ENCODE measurements at regions not wholly inside any gene's neighbourhood (a gene's known extent, or its start where the extent isn't known, plus 50 kb on each side); places are given as distances from the start of the nearest gene placed in this dataset.
"Not testable (repeated sequence)": the region's sequence is repeated elsewhere in the genome, so short reads cannot be mapped to it uniquely, and the experiment has no call there.

DNA sequence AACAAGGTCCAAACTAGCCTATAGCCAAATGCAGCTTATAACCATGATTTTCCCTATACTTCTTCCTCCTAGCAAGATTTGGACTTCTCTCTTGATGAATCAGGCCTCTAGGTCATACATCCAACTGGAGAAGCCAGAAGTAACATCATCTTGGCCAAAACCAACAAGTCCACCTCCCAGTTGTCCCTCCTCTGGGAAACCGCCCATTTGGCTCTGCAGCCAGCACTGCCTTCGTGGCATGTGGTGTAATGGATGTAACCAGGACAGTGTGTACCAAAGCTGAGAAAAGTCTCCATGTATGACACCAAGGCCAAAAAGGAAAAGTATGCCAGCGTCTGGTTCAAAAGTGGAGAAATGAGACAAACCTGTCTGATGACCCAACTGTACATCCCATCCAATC is 59.3 kb upstream of the VASH1 start:
- Histone ChIP-seq H4K8ac (ENCODE audit: low read length) (no peak overlapping the region), H3K4me1 (ENCODE audit: control insufficient read depth, insufficient read depth, low read depth, low read length) (no peaks in the 10 kb centered on the region), H3K4me2 (ENCODE audit: low read length, poor library complexity, severe bottlenecking) (no peak overlapping the region), H2BK5ac (ENCODE audit: low read depth, low read length, poor library complexity, severe bottlenecking) (no peak overlapping the region), H3K4ac (ENCODE audit: low read depth in 1 of 2, low read length in 2 of 2) (no peak overlapping the region), H3K27me3 (ENCODE audit: control insufficient read depth in 1 of 2, insufficient read depth in 1 of 2, low read length in 2 of 2) (peaks cover 5 to 10% of the 10 kb centered on the region in 2 experiments), H3K23ac (ENCODE audit: low read length in 2 of 2) (no peak overlapping the region), H2BK12ac (ENCODE audit: low read length in 2 of 2) (no peak overlapping the region), H3K9me3 (ENCODE audit: control insufficient read depth, low read length) (no peaks in the 10 kb centered on the region), H3K4me3 (ENCODE audit: insufficient read depth in 1 of 2, low read depth in 1 of 2, low read length in 2 of 2) (no peak overlapping the region), H3K18ac (ENCODE audit: low read depth in 1 of 2, low read length in 2 of 2) (no peak overlapping the region), H4K91ac (ENCODE audit: low read length) (no peak overlapping the region), H3K36me3 (ENCODE audit: control insufficient read depth in 1 of 2, insufficient read depth in 2 of 2, low read depth in 1 of 2, low read length in 2 of 2) (no peaks in the 10 kb centered on the region), H2BK15ac (ENCODE audit: low read depth, poor library complexity, severe bottlenecking) (no peak overlapping the region), H3K14ac (ENCODE audit: low read length in 2 of 2) (no peak overlapping the region), H3K27ac (ENCODE audit: low read length, poor library complexity, severe bottlenecking) (no peak overlapping the region), H2AFZ (ENCODE audit: low read depth, low read length) (no peak overlapping the region), H3K9ac (ENCODE audit: low read length) (no peak overlapping the region), H3K79me1 (replicated peaks; ENCODE audit: low read length, poor library complexity, severe bottlenecking) (no peaks in the 10 kb centered on the region), H2BK120ac (ENCODE audit: low read depth, low read length) (no peak overlapping the region), H2AK5ac (ENCODE audit: low read length, severe bottlenecking) (no peak overlapping the region)
- WGBS, result 77% methylated on average over 3 of the region's 3 CpGs
- DNase-seq, result no peak

DNA sequence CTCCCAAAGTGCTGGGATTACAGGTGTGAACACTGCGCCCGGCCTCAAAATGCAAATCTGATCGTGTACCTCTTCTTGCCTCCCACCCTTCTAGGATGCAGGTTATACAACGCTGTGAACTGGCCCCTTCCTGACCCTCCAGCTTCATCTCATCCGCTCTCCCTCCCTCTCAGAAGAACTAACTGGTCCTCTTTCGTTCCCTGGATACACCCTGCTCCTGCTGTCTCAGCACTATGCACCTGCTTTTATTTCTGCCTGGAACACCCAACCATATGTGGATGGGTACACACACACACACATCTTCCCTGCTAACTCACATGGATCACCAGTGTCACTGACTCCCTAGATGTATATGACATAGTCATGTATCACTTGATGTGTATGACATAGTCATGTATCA is 56.1 kb upstream of the VASH1 start:
- WGBS, result 94% methylated on average over 6 of the region's 6 CpGs

DNA sequence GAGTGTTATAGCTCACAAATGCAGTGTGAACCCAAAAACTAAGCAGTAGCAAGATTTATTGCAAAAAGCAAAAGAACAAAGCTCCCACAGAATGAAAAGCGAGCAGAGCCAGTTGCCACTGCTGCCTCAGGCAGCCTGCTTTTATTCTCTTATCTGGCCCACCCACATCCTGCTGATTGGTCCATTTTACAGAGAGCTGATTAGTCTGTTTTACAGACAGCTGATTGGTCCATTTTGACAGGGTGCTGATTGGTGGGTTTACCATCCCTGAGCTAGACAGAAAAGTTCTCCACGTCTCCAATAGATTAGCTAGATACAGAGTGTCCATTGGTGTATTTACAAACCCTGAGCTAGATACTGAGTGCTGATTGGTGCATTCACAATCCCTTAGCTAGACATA is 55.1 kb upstream of the VASH1 start:
- not testable (repeated sequence) for H2AFZ ChIP-seq (ENCODE audit: low read depth, low read length); H3K4me3 ChIP-seq (ENCODE audit: insufficient read depth in 1 of 2, low read depth in 1 of 2, low read length in 2 of 2); H2BK120ac ChIP-seq (ENCODE audit: low read depth, low read length); H3K18ac ChIP-seq (ENCODE audit: low read depth in 1 of 2, low read length in 2 of 2); H4K8ac ChIP-seq (ENCODE audit: low read length); H3K79me1 ChIP-seq (replicated peaks; ENCODE audit: low read length, poor library complexity, severe bottlenecking); H3K9me3 ChIP-seq (ENCODE audit: control insufficient read depth, low read length); H3K23ac ChIP-seq (ENCODE audit: low read length in 2 of 2); H3K9ac ChIP-seq (ENCODE audit: low read length); H3K27ac ChIP-seq (ENCODE audit: low read length, poor library complexity, severe bottlenecking); H2AK5ac ChIP-seq (ENCODE audit: low read length, severe bottlenecking); DNase-seq; H2BK12ac ChIP-seq (ENCODE audit: low read length in 2 of 2); H3K14ac ChIP-seq (ENCODE audit: low read length in 2 of 2); H3K4me2 ChIP-seq (ENCODE audit: low read length, poor library complexity, severe bottlenecking); H4K91ac ChIP-seq (ENCODE audit: low read length); H3K27me3 ChIP-seq (ENCODE audit: control insufficient read depth in 1 of 2, insufficient read depth in 1 of 2, low read length in 2 of 2); H3K4me1 ChIP-seq (ENCODE audit: control insufficient read depth, insufficient read depth, low read depth, low read length); H2BK5ac ChIP-seq (ENCODE audit: low read depth, low read length, poor library complexity, severe bottlenecking); H3K4ac ChIP-seq (ENCODE audit: low read depth in 1 of 2, low read length in 2 of 2); H2BK15ac ChIP-seq (ENCODE audit: low read depth, poor library complexity, severe bottlenecking); H3K36me3 ChIP-seq (ENCODE audit: control insufficient read depth in 1 of 2, insufficient read depth in 2 of 2, low read depth in 1 of 2, low read length in 2 of 2)
- WGBS, result 100% methylated on average over 1 of the region's 2 CpGs

More for the DNA sequence above, 56.1 kb upstream of the VASH1 start:
- Histone ChIP-seq H3K27ac (ENCODE audit: low read length, poor library complexity, severe bottlenecking) (no peak overlapping the region), H4K91ac (ENCODE audit: low read length) (no peak overlapping the region), H3K23ac (ENCODE audit: low read length in 2 of 2) (no peak overlapping the region), H2BK5ac (ENCODE audit: low read depth, low read length, poor library complexity, severe bottlenecking) (no peak overlapping the region), H3K9me3 (ENCODE audit: control insufficient read depth, low read length) (no peaks in the 10 kb centered on the region), H2BK12ac (ENCODE audit: low read length in 2 of 2) (no peak overlapping the region), H3K79me1 (replicated peaks; ENCODE audit: low read length, poor library complexity, severe bottlenecking) (no peaks in the 10 kb centered on the region), H3K27me3 (ENCODE audit: control insufficient read depth in 1 of 2, insufficient read depth in 1 of 2, low read length in 2 of 2) (no peaks in the 10 kb centered on the region), H2AFZ (ENCODE audit: low read depth, low read length) (no peak overlapping the region), H3K4me1 (ENCODE audit: control insufficient read depth, insufficient read depth, low read depth, low read length) (no peaks in the 10 kb centered on the region), H3K18ac (ENCODE audit: low read depth in 1 of 2, low read length in 2 of 2) (no peak overlapping the region), H3K36me3 (ENCODE audit: control insufficient read depth in 1 of 2, insufficient read depth in 2 of 2, low read depth in 1 of 2, low read length in 2 of 2) (no peaks in the 10 kb centered on the region), H3K4ac (ENCODE audit: low read depth in 1 of 2, low read length in 2 of 2) (no peak overlapping the region), H2BK120ac (ENCODE audit: low read depth, low read length) (no peak overlapping the region), H2BK15ac (ENCODE audit: low read depth, poor library complexity, severe bottlenecking) (no peak overlapping the region), H3K4me2 (ENCODE audit: low read length, poor library complexity, severe bottlenecking) (no peak overlapping the region), H3K4me3 (ENCODE audit: insufficient read depth in 1 of 2, low read depth in 1 of 2, low read length in 2 of 2) (no peak overlapping the region), H3K9ac (ENCODE audit: low read length) (no peak overlapping the region), H3K14ac (ENCODE audit: low read length in 2 of 2) (no peak overlapping the region), H2AK5ac (ENCODE audit: low read length, severe bottlenecking) (no peak overlapping the region), H4K8ac (ENCODE audit: low read length) (no peak overlapping the region)
- no peak for DNase-seq

DNA sequence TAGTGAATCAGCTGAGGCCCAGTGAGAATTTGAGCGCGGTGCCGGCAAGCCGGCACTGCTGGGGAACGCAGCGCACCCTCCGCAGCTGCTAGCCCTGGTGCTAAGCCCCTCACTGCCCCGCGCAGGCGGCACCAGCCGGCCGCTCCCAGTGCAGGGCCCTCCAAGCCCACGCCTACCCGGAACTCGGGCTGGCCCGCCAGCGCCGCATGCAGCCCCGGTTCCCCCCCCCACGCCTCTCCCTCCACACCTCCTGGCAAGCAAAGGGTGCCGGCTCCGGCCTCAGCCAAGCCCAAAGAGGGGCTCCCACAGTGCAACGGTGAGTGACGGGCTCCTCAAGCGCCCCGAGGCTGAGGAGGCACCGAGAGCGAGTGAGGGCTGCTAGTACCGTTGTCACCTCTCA is 54.5 kb upstream of the VASH1 start:
- H2BK15ac ChIP-seq (ENCODE audit: low read depth, poor library complexity, severe bottlenecking), result no peak overlapping the region
- H2BK120ac ChIP-seq (ENCODE audit: low read depth, low read length), result no peak overlapping the region
- H2AK5ac ChIP-seq (ENCODE audit: low read length, severe bottlenecking), result no peak overlapping the region
- H3K9ac ChIP-seq (ENCODE audit: low read length), result no peak overlapping the region
- H3K4me1 ChIP-seq (ENCODE audit: control insufficient read depth, insufficient read depth, low read depth, low read length), result no peaks in the 10 kb centered on the region
- no peak overlapping the region for H4K91ac ChIP-seq (ENCODE audit: low read length)
- 95% methylated on average over 29 of the region's 29 CpGs for WGBS
- no peak overlapping the region for H3K4ac ChIP-seq (ENCODE audit: low read depth in 1 of 2, low read length in 2 of 2)
- no peaks in the 10 kb centered on the region for H3K79me1 ChIP-seq (replicated peaks; ENCODE audit: low read length, poor library complexity, severe bottlenecking)
- H3K23ac ChIP-seq (ENCODE audit: low read length in 2 of 2), result no peak overlapping the region
- DNase-seq, result no peak
- no peak overlapping the region for H3K27ac ChIP-seq (ENCODE audit: low read length, poor library complexity, severe bottlenecking)
- no peak overlapping the region for H4K8ac ChIP-seq (ENCODE audit: low read length)
- no peaks in the 10 kb centered on the region for H3K27me3 ChIP-seq (ENCODE audit: control insufficient read depth in 1 of 2, insufficient read depth in 1 of 2, low read length in 2 of 2)
- no peak overlapping the region for H2BK12ac ChIP-seq (ENCODE audit: low read length in 2 of 2)
- H2AFZ ChIP-seq (ENCODE audit: low read depth, low read length), result no peak overlapping the region
- no peaks in the 10 kb centered on the region for H3K36me3 ChIP-seq (ENCODE audit: control insufficient read depth in 1 of 2, insufficient read depth in 2 of 2, low read depth in 1 of 2, low read length in 2 of 2)
- H3K9me3 ChIP-seq (ENCODE audit: control insufficient read depth, low read length), result no peaks in the 10 kb centered on the region
- H3K14ac ChIP-seq (ENCODE audit: low read length in 2 of 2), result no peak overlapping the region
- H2BK5ac ChIP-seq (ENCODE audit: low read depth, low read length, poor library complexity, severe bottlenecking), result no peak overlapping the region
- no peak overlapping the region for H3K4me3 ChIP-seq (ENCODE audit: insufficient read depth in 1 of 2, low read depth in 1 of 2, low read length in 2 of 2)
- no peak overlapping the region for H3K18ac ChIP-seq (ENCODE audit: low read depth in 1 of 2, low read length in 2 of 2)
- H3K4me2 ChIP-seq (ENCODE audit: low read length, poor library complexity, severe bottlenecking), result no peak overlapping the region
